Epithelial cell of esophagus (primary cell): ENCODE measurements at regions not wholly inside any gene's neighbourhood (a gene's known extent, or its start where the extent isn't known, plus 50 kb on each side); places are given as distances from the start of the nearest gene placed in this dataset.
A peak's percentile ranks its signal among the peaks of the same experiment; 100 is the strongest.

Source experiments
- DNase-seq: peaks from one replicate; pipeline ENCODE4 v3.0.0; 2010; ENCODE audit warnings: low read depth
- H3K4me3 ChIP-seq: 2 replicates; pipeline ENCODE4 v1.5.1; 2011; ENCODE audit warnings: mild to moderate bottlenecking, low read length, control low read depth
- CTCF ChIP-seq: IDR thresholded peaks from 2 replicates; pipeline ENCODE4 v1.5.1; 2011; ENCODE audit warnings: low read depth, mild to moderate bottlenecking, low read length, control low read depth, inconsistent platforms; ENCODE audit not compliant: insufficient read depth; ENCODE audit errors: missing control alignments

- no peak for TF ChIP-seq CTCF
- peak; percentile 43 for DNase-seq
- H3K4me3 ChIP-seq, result no peak overlapping the region
These were observed 77.5 kb upstream of the ESR1 start for GRCh38 chr6:151729829-151730495.

GRCh38 chr6:151730496-151730870 is 77.0 kb upstream of the ESR1 start:
- TF ChIP-seq CTCF, result no peak
- H3K4me3 ChIP-seq, result no peak overlapping the region
- no peak for DNase-seq

GRCh38 chr6:151731313-151731712 is 76.2 kb upstream of the ESR1 start:
- H3K4me3 ChIP-seq, result no peak overlapping the region
- no peak for DNase-seq
- TF ChIP-seq CTCF, result no peak

GRCh38 chr6:151733680-151734320 is 73.7 kb upstream of the ESR1 start:
- TF ChIP-seq CTCF, result no peak
- no peak for DNase-seq
- no peak overlapping the region for H3K4me3 ChIP-seq

- DNase-seq, result no peak
- no peak for TF ChIP-seq CTCF
- H3K4me3 ChIP-seq, result no peak overlapping the region
These were observed 69.2 kb upstream of the ESR1 start for GRCh38 chr6:151738267-151738666.

- DNase-seq, result no peak
- no peak for TF ChIP-seq CTCF
- no peak overlapping the region for H3K4me3 ChIP-seq
These were observed 68.5 kb upstream of the ESR1 start for GRCh38 chr6:151738960-151739359.

GRCh38 chr6:151740820-151741219 is 66.7 kb upstream of the ESR1 start:
- TF ChIP-seq CTCF, result no peak
- H3K4me3 ChIP-seq, result no peak overlapping the region
- no peak for DNase-seq
